ENCODE measurements at regions not wholly inside any gene's neighbourhood (a gene's known extent, or its start where the extent isn't known, plus 50 kb on each side); places are given as distances from the start of the nearest gene placed in this dataset.
"Not testable (repeated sequence)": the region's sequence is repeated elsewhere in the genome, so short reads cannot be mapped to it uniquely, and the experiment has no call there.

DNA sequence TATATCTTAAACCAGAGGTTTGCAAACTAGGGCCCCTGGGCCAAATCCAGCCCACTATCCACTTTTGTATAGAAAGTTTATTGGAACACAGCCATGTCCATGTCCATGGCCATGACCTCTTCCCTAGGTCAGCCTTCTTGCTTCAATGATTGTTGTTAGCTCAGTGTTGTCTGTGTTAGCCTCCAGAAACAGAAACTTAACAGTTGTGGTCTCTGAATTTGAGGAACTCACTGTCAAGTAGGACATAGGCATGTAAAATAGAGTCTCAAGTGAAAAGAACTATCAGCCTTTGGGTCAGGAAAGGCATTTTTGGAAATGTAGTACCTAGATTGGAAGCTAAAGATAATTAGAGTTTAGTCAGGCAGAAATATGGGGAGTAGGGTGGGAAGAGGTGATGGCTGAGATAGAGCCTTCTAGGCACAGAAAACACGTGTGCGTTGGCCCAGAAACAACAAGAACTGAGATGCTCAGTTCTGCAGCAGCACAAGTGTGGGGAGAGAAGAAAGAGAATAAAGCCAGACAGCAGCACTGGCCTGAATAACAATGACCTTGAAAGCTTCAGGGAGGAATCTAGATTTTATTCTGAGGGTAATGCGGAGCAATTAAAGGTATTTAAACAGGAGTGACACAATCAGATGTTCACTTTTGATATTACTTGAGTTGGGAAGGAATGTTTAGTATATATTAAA lies 87.0 kb upstream of the OLIG3 start:
- H3K27ac ChIP-seq = no peak overlapping the region
- DNase-seq (ENCODE audit: low spot score) = no peak
- TF ChIP-seq, protein P1, sequence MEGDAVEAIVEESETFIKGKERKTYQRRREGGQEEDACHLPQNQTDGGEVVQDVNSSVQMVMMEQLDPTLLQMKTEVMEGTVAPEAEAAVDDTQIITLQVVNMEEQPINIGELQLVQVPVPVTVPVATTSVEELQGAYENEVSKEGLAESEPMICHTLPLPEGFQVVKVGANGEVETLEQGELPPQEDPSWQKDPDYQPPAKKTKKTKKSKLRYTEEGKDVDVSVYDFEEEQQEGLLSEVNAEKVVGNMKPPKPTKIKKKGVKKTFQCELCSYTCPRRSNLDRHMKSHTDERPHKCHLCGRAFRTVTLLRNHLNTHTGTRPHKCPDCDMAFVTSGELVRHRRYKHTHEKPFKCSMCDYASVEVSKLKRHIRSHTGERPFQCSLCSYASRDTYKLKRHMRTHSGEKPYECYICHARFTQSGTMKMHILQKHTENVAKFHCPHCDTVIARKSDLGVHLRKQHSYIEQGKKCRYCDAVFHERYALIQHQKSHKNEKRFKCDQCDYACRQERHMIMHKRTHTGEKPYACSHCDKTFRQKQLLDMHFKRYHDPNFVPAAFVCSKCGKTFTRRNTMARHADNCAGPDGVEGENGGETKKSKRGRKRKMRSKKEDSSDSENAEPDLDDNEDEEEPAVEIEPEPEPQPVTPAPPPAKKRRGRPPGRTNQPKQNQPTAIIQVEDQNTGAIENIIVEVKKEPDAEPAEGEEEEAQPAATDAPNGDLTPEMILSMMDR (conservative IDR thresholded peaks at IDR 0.05; ENCODE audit: low read depth) = no peak
- ChIA-PET CTCF (interaction anchor here (0.6 kb wide), 1 partner anchor 69 kb away, joined by 5 read pairs; no protein-coding TSS in a partner anchor), POLR2A (ENCODE audit: low non-redundant PET) (no interaction called here)

DNA sequence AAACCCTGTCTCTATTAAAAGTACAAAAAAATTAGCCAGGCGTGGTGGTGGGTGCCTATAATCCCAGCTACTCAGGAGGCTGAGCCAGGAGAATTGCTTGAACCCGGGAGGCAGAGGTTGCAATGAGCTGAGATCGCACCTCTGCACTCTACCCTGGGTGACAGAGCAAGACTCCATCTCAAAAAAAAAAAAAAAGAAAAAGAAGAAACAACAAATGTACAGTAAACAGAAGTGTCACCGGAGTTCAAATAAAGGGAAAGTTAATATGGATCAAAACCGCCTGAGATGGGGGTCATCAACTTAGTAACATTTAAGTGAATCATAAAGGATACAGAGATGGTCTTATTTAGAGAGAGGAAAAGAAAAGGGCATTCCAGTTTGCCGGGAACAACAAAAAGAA lies 89.3 kb upstream of the OLIG3 start:
- POLR2A ChIA-PET (ENCODE audit: low non-redundant PET); CTCF ChIA-PET; DNase-seq (ENCODE audit: low spot score); H3K27ac ChIP-seq: not testable (repeated sequence)

DNA sequence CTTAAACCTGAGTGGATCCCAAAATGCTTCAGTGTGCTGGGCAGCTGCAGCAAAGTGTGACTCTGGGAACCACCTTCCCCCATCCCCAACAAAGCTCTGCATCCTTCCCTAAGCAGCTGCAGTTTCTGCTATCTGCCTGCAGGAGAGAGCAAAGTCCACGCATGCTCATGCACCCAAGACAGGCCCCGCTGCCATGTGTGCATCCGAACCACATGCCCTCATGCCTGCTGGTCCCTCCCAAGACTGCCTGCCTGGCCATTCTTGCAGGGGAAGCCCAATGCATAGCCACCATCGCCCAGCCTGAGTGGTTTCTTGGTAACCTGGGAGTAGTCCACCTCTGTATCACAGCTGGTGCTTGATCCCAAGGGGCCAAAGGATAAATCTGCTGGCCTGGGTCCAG lies 94.3 kb upstream of the OLIG3 start:
- POLR2A ChIA-PET (ENCODE audit: low non-redundant PET) = no interaction called here
- DNase-seq (ENCODE audit: low spot score) = no peak
- no peak overlapping the region for H3K27ac ChIP-seq
- CTCF ChIA-PET = interaction anchor here (0.5 to 0.7 kb wide), 3 partner anchors 241 to 267 kb away, joined by 3 to 5 read pairs (median 4); no protein-coding TSS in a partner anchor
- TF ChIP-seq, protein P1 (conservative IDR thresholded peaks at IDR 0.05; ENCODE audit: low read depth) = no peak

DNA sequence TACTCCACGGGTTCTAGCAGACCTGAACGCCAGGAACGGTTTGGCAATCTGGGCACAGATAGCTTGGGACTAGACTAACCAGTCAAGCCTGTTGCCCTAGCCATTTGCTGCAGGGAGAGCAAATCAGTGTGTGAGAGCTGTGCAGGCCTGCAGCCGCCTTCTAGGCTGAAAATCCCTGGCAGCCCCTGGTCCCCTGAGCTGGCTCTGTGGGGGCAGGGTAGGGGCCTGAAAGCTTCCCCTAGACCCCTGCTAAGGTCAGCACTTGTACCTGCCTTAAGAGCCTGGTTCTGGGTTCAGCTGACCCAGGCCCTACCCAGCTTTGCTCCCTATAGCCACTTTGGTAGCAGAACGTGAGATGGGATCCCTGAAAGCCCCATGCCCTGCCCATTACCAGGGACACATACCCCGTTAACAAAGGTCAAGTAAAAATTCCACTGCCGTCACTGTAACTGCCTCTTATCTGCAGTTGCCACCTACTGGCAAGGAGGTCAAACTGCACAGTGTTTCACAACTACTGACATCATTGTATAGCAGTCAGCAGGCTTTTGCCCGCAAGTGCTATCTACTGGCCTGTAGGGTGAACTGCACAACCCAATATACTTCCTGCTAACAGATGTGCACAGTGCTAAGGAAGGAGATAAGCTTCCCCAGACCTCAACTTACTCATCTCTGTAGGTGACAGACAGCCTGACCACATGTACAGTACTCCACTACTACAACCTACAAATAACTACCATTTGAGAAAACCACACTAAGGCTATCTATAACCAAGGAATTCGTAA lies 95.1 kb upstream of the OLIG3 start:
- TF ChIP-seq, protein P1 (conservative IDR thresholded peaks at IDR 0.05; ENCODE audit: low read depth) = no peak
- POLR2A ChIA-PET (ENCODE audit: low non-redundant PET) = no interaction called here
- no peak overlapping the region for H3K27ac ChIP-seq
- peak; percentile 7 for DNase-seq (ENCODE audit: low spot score)
- CTCF ChIA-PET = interaction anchor here (0.6 to 0.7 kb wide), 3 partner anchors 16 to 242 kb away, joined by 3 to 5 read pairs (median 3); no protein-coding TSS in a partner anchor

DNA sequence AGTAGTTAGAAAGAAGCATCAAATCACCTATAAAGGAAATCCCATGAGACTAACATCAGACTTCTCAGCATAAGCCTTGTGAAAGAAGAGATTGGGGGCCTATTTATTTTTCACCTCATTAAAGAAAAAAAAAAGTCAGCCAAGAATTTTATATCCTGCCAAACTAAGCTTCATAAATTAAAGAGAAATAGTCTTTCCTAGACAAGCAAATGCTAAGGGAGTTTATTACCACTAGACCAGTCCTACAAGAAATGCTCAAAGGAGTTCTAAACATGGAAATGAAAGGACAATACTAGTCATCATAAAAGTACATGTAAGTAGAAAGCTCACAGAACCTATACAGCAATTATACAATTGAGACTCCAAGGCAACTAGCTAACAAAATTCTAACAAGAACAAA lies 96.5 kb upstream of the OLIG3 start:
- H3K27ac ChIP-seq = no peak overlapping the region
- ChIA-PET CTCF (interaction anchor here (0.6 kb wide), 1 partner anchor 1169 kb away, joined by 5 read pairs; no protein-coding TSS in a partner anchor), POLR2A (ENCODE audit: low non-redundant PET) (no interaction called here)
- TF ChIP-seq, protein P1 (conservative IDR thresholded peaks at IDR 0.05; ENCODE audit: low read depth) = no peak
- DNase-seq (ENCODE audit: low spot score) = no peak

DNA sequence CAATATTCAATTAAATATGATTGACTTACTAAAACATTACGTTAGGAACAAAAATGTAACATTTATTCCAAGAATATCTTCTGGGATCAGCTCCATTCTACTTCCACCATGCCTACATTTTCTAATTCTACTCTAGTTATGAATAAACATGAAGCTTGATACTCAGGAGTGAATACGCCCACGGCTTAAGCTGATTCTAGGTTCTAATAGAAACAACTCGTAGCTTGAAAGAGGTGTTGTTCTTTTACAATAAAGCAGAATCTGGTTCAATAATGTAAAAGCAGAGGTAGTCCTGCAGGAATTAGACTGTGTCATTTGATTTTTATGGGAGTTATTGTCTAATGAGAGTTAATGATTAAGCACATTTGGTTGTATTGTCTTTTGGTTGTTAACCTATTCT lies 107.3 kb upstream of the OLIG3 start:
- H3K27ac ChIP-seq = no peak overlapping the region
- POLR2A ChIA-PET (ENCODE audit: low non-redundant PET) = no interaction called here
- no peak for DNase-seq (ENCODE audit: low spot score)
- CTCF ChIA-PET = no interaction called here
- TF ChIP-seq, protein P1 (conservative IDR thresholded peaks at IDR 0.05; ENCODE audit: low read depth) = no peak

Data from RWPE1 (cell line).